ENCODE measurements at regions not wholly inside any gene's neighbourhood (a gene's known extent, or its start where the extent isn't known, plus 50 kb on each side); places are given as distances from the start of the nearest gene placed in this dataset.

GRCh38 chr14:82385048-82385447 is 851.4 kb upstream of the SEL1L start:
- TF ChIP-seq CTCF (IDR thresholded peaks at IDR 0.05), result no peak
- TF ChIP-seq REST (IDR thresholded peaks at IDR 0.05; ENCODE audit: insufficient read depth in 1 of 2, low read depth in 2 of 2, low read length in 1 of 2), result no peak
- no peak for TF ChIP-seq SIN3A (IDR thresholded peaks at IDR 0.05; ENCODE audit: borderline replicate concordance, insufficient read depth, low read depth, low read length)
- TF ChIP-seq POLR2AphosphoS5 (IDR thresholded peaks at IDR 0.05; ENCODE audit: low read depth, low read length), result no peak
- peak; percentile 60 for TF ChIP-seq TCF7L2 (IDR thresholded peaks at IDR 0.05; ENCODE audit: low read depth, low read length)
